K562 (cell line): ENCODE measurements at regions not wholly inside any gene's neighbourhood (a gene's known extent, or its start where the extent isn't known, plus 50 kb on each side); places are given as distances from the start of the nearest gene placed in this dataset.

Source experiments
- CTCF ChIP-seq, 3 experiments: IDR thresholded peaks in 2 of 3; conservative IDR thresholded peaks in 1 of 3; 2 replicates each; pipeline ENCODE4 v1.5.1; 2011 to 2012; ENCODE audit warnings: low read length in 3 of 3, mild to moderate bottlenecking in 3 of 3, control low read depth in 2 of 3, improper control_type of control experiment in 1 of 3, inconsistent platforms in 1 of 3, low read depth in 1 of 3, mixed read lengths in 1 of 3, moderate library complexity in 1 of 3; ENCODE audit not compliant: insufficient read depth in 2 of 3
- HMG20B ChIP-seq: fragments of 250-450 bp; sonication (Bioruptor Pico); IDR thresholded peaks from 2 replicates; pipeline ENCODE4 v1.5.0; 2021; ENCODE audit warnings: mild to moderate bottlenecking
- SMARCE1 ChIP-seq: fragments of 450-650 bp; IDR thresholded peaks from 2 replicates; pipeline ENCODE4 v1.7.1; 2016; ENCODE audit warnings: mild to moderate bottlenecking
- ZFP30 ChIP-seq: fragments of 250-450 bp; sonication (Bioruptor Pico); IDR thresholded peaks from 2 replicates; pipeline ENCODE4 v1.8.0; 2022; ENCODE audit warnings: moderate library complexity, mild to moderate bottlenecking, inconsistent platforms, borderline replicate concordance
- TF ChIP-seq, protein P1 (sequence below), 2 experiments: fragments of 450-650 bp in 1 of 2; sonication (generic) in 1 of 2; formaldehyde crosslinking in 1 of 2; IDR thresholded peaks in 1 of 2; conservative IDR thresholded peaks in 1 of 2; 2 replicates each; pipeline versions ENCODE4 v1.6.1 to v1.8.1; 2016 to 2023; ENCODE audit warnings: mild to moderate bottlenecking in 2 of 2, moderate library complexity in 2 of 2, inconsistent platforms in 1 of 2, missing genetic modification reagents in 1 of 2

DNA sequence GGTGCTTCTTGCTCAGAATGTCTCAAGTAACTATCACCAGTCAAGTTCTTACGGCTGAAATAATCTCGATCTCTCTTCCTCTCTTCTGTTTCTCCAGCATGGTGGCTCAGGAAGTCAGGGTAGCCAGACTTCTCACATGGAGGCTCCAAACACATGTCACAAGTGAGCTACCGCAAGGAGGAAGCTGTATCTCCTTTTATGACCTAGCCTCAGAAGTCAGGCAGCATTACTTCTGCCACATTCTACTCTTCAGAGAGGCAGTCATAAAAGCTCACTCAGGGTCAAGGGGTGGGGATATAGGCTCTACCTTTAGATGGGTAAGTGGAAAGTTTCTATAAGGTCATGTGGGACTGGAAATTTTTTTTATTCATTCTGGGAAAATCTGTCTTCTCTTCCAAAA lies 86.6 kb upstream of the NEO1 start:
- no peak for TF ChIP-seq SMARCE1
- no peak for TF ChIP-seq ZFP30
- no peak for TF ChIP-seq HMG20B (CRISPR knock-in tag)
- TF ChIP-seq, protein P1, sequence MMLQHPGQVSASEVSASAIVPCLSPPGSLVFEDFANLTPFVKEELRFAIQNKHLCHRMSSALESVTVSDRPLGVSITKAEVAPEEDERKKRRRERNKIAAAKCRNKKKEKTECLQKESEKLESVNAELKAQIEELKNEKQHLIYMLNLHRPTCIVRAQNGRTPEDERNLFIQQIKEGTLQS (IDR thresholded peaks at IDR 0.05): no peak
- TF ChIP-seq, protein P1 (CRISPR knock-in tag; conservative IDR thresholded peaks at IDR 0.05): no peak
- TF ChIP-seq CTCF (IDR thresholded peaks at IDR 0.05 in 2 of 3, conservative IDR thresholded peaks at IDR 0.05 in 1 of 3; ENCODE audit: insufficient read depth in 2 of 3, low read depth in 1 of 3, low read length in 3 of 3): no peak
